Peyer's patch (tissue), 4 donors: ENCODE measurements at regions not wholly inside any gene's neighbourhood (a gene's known extent, or its start where the extent isn't known, plus 50 kb on each side); places are given as distances from the start of the nearest gene placed in this dataset.

ENCODE experiments used
- CTCF ChIP-seq, 6 experiments: fragments of 450-650 bp in 4 of 6; fragments of 200-600 bp in 2 of 6; sonication (generic) in 1 of 6; IDR thresholded peaks; one replicate each; pipeline ENCODE4 v1.5.1; 2017 to 2019; ENCODE audit warnings: antibody characterized with exemption in 6 of 6, mild to moderate bottlenecking in 3 of 6, moderate library complexity in 1 of 6
- POLR2A ChIP-seq, 2 donors: fragments of 450-650 bp; IDR thresholded peaks; one replicate each; pipeline ENCODE4 v1.5.1; 2017; ENCODE audit warnings: antibody characterized with exemption in 2 of 2, mild to moderate bottlenecking in 2 of 2, moderate library complexity in 2 of 2

- no peak for TF ChIP-seq CTCF (IDR thresholded peaks at IDR 0.05)
- TF ChIP-seq POLR2A (IDR thresholded peaks at IDR 0.05) = no peak
Measured at GRCh38 chr11:134950692-134951304, 538.8 kb upstream of the B3GAT1 start.
